D341Med (cell line): ENCODE measurements at regions not wholly inside any gene's neighbourhood (a gene's known extent, or its start where the extent isn't known, plus 50 kb on each side); places are given as distances from the start of the nearest gene placed in this dataset.

ENCODE experiments used
- DNase-seq: peaks from one replicate; pipeline ENCODE4 v3.0.0; 2012; ENCODE audit warnings: low spot score

- no peak for DNase-seq
Measured at GRCh38 chr11:129590753-129591475, 215.3 kb downstream of the BARX2 start.

- DNase-seq = no peak
Measured at GRCh38 chr11:129591527-129591926, 215.9 kb downstream of the BARX2 start.

GRCh38 chr11:129592191-129592590, 216.5 kb downstream of the BARX2 start:
- DNase-seq = no peak

GRCh38 chr11:129593098-129593497, 217.4 kb downstream of the BARX2 start:
- no peak for DNase-seq

- DNase-seq = no peak
Measured at GRCh38 chr11:129595038-129595962, 219.7 kb downstream of the BARX2 start.

GRCh38 chr11:129596351-129596750, 219.3 kb upstream of the TMEM45B start:
- DNase-seq = no peak

GRCh38 chr11:129598378-129598777, 217.3 kb upstream of the TMEM45B start:
- peak; percentile 64 for DNase-seq

- DNase-seq = no peak
Measured at GRCh38 chr11:129605815-129606214, 209.8 kb upstream of the TMEM45B start.

GRCh38 chr11:129608711-129609110, 206.9 kb upstream of the TMEM45B start:
- DNase-seq = no peak

GRCh38 chr11:129610125-129610524, 205.5 kb upstream of the TMEM45B start:
- DNase-seq = no peak

GRCh38 chr11:129610545-129610944, 205.1 kb upstream of the TMEM45B start:
- no peak for DNase-seq

- no peak for DNase-seq
Measured at GRCh38 chr11:129611661-129612446, 203.8 kb upstream of the TMEM45B start.

GRCh38 chr11:129612447-129612961, 203.1 kb upstream of the TMEM45B start:
- no peak for DNase-seq

GRCh38 chr11:129613071-129613470, 202.6 kb upstream of the TMEM45B start:
- no peak for DNase-seq

GRCh38 chr11:129614256-129614944, 201.2 kb upstream of the TMEM45B start:
- no peak for DNase-seq

- no peak for DNase-seq
Measured at GRCh38 chr11:129618046-129618569, 197.5 kb upstream of the TMEM45B start.

GRCh38 chr11:129620237-129621104, 195.2 kb upstream of the TMEM45B start:
- no peak for DNase-seq

GRCh38 chr11:129625930-129626329, 189.7 kb upstream of the TMEM45B start:
- no peak for DNase-seq

- DNase-seq = no peak
Measured at GRCh38 chr11:129631201-129631600, 184.4 kb upstream of the TMEM45B start.

GRCh38 chr11:129636926-129637325, 178.7 kb upstream of the TMEM45B start:
- no peak for DNase-seq
